CD14-positive monocyte (primary cell): ENCODE measurements at regions not wholly inside any gene's neighbourhood (a gene's known extent, or its start where the extent isn't known, plus 50 kb on each side); places are given as distances from the start of the nearest gene placed in this dataset.

Source experiments
- DNase-seq, 3 donors: peaks; one replicate each; pipeline ENCODE4 v3.0.0-alpha.2; 2011 to 2022
- H2AFZ ChIP-seq: 2 replicates; pipeline ENCODE4 v1.6.0; 2012; ENCODE audit warnings: mild to moderate bottlenecking, low read depth, low read length, inconsistent platforms; ENCODE audit not compliant: insufficient read depth, poor library complexity, severe bottlenecking
- H3K27ac ChIP-seq, 2 donors: 1 replicate in 1 of 2; 2 replicates in 1 of 2; pipeline ENCODE4 v1.5.1; 2012 to 2013; ENCODE audit warnings: low read length in 2 of 2, control low read depth in 1 of 2, inconsistent platforms in 1 of 2, low read depth in 1 of 2, mild to moderate bottlenecking in 1 of 2
- H3K27me3 ChIP-seq, 2 donors: one replicate each; pipeline versions ENCODE4 v1.6.0 to v1.6.1; 2011 to 2013; ENCODE audit warnings: low read length in 2 of 2; ENCODE audit not compliant: control insufficient read depth in 2 of 2, insufficient read depth in 2 of 2
- H3K36me3 ChIP-seq, 2 donors: replicated peaks in 1 of 2; 1 replicate in 1 of 2; 2 replicates in 1 of 2; pipeline versions ENCODE4 v1.5.1 to v1.6.1; 2012 to 2013; ENCODE audit warnings: low read length in 2 of 2, control low read depth in 1 of 2, inconsistent platforms in 1 of 2, mild to moderate bottlenecking in 1 of 2; ENCODE audit not compliant: insufficient read depth in 2 of 2, control insufficient read depth in 1 of 2
- H3K4me1 ChIP-seq, 2 donors: 1 replicate in 1 of 2; 2 replicates in 1 of 2; pipeline versions ENCODE4 v1.5.1 to v1.6.1; 2012 to 2013; ENCODE audit warnings: low read length in 2 of 2, control low read depth in 1 of 2, inconsistent platforms in 1 of 2, mild to moderate bottlenecking in 1 of 2, moderate library complexity in 1 of 2; ENCODE audit not compliant: insufficient read depth in 2 of 2, control insufficient read depth in 1 of 2
- H3K4me2 ChIP-seq: replicated peaks from 2 replicates; pipeline ENCODE3; 2012; ENCODE audit warnings: low read length, moderate library complexity, mild to moderate bottlenecking; ENCODE audit not compliant: poor library complexity, severe bottlenecking; ENCODE audit errors: extremely low read depth
- H3K4me3 ChIP-seq, 3 experiments: fragments of 200-600 bp in 1 of 3; sonication (generic) in 1 of 3; replicated peaks in 1 of 3; 1 replicate in 2 of 3; 2 replicates in 1 of 3; pipeline ENCODE4 v1.5.1; 2011 to 2013; ENCODE audit warnings: low read length in 3 of 3, mild to moderate bottlenecking in 3 of 3, control low read depth in 2 of 3, low read depth in 2 of 3, inconsistent platforms in 1 of 3, moderate library complexity in 1 of 3
- H3K79me2 ChIP-seq: 2 replicates; pipeline ENCODE4 v1.6.0; 2012; ENCODE audit warnings: mild to moderate bottlenecking, control low read depth, inconsistent platforms, low read length, moderate library complexity; ENCODE audit not compliant: insufficient read depth
- H3K9ac ChIP-seq: 2 replicates; pipeline ENCODE4 v1.6.0; 2017; ENCODE audit warnings: low read length, mild to moderate bottlenecking; ENCODE audit not compliant: insufficient read depth, poor library complexity, severe bottlenecking
- H3K9me3 ChIP-seq, 2 donors: replicated peaks in 1 of 2; 1 replicate in 1 of 2; 2 replicates in 1 of 2; pipeline versions ENCODE4 v1.5.1 to v1.6.1; 2012 to 2013; ENCODE audit warnings: low read length in 2 of 2, control low read depth in 1 of 2; ENCODE audit not compliant: control insufficient read depth in 1 of 2, insufficient read depth in 1 of 2
- H4K20me1 ChIP-seq: 2 replicates; pipeline ENCODE4 v1.6.0; 2012; ENCODE audit warnings: mild to moderate bottlenecking, low read length, control low read depth, moderate library complexity; ENCODE audit not compliant: insufficient read depth
- H3K27ac Mint-ChIP-seq, 7 donors: one replicate each; pipeline ENCODE4 v1.8.0; 2020; ENCODE audit warnings: mild to moderate bottlenecking in 7 of 7, mixed read lengths in 7 of 7, moderate library complexity in 6 of 7, inconsistent platforms in 2 of 7
- H3K27me3 Mint-ChIP-seq, 3 donors: one replicate each; pipeline ENCODE4 v1.8.0; 2021 to 2022; ENCODE audit warnings: low read depth in 3 of 3, mild to moderate bottlenecking in 3 of 3, mixed read lengths in 3 of 3, moderate library complexity in 3 of 3, inconsistent platforms in 1 of 3
- H3K36me3 Mint-ChIP-seq, 2 donors: one replicate each; pipeline ENCODE4 v1.8.0; 2020; ENCODE audit warnings: mixed read lengths in 2 of 2, inconsistent platforms in 1 of 2, mild to moderate bottlenecking in 1 of 2
- H3K4me1 Mint-ChIP-seq: one replicate; pipeline ENCODE4 v1.8.0; 2020; ENCODE audit warnings: mild to moderate bottlenecking, mixed read lengths
- H3K4me3 Mint-ChIP-seq, 2 donors: one replicate each; pipeline ENCODE4 v1.8.0; 2020; ENCODE audit warnings: mild to moderate bottlenecking in 2 of 2, mixed read lengths in 2 of 2, moderate library complexity in 1 of 2
- H3K9me3 Mint-ChIP-seq, 7 donors: one replicate each; pipeline ENCODE4 v1.8.0; 2020 to 2022; ENCODE audit warnings: mixed read lengths in 7 of 7, mild to moderate bottlenecking in 6 of 7, moderate library complexity in 6 of 7, inconsistent platforms in 2 of 7
- WGBS: methylation state at CpG from one replicate; pipeline ENCODE4 v1.1.5; 2013; ENCODE audit warnings: missing lambda C conversion rate; ENCODE audit not compliant: insufficient coverage; 5-methylcytosine and 5-hydroxymethylcytosine counted together
- intact Hi-C, 2 donors: fragments of 100-400 bp; cut with micrococcal nuclease; formaldehyde crosslinking; loops; one replicate each; pipeline versions ENCODE4 v1.15.0 to v1.15.1; 2023
- TF ChIP-seq, protein P1 (sequence below): fragments of 200-600 bp; IDR thresholded peaks from one replicate; pipeline ENCODE4 v1.8.0; 2022; ENCODE audit warnings: antibody characterized with exemption, mild to moderate bottlenecking

DNA sequence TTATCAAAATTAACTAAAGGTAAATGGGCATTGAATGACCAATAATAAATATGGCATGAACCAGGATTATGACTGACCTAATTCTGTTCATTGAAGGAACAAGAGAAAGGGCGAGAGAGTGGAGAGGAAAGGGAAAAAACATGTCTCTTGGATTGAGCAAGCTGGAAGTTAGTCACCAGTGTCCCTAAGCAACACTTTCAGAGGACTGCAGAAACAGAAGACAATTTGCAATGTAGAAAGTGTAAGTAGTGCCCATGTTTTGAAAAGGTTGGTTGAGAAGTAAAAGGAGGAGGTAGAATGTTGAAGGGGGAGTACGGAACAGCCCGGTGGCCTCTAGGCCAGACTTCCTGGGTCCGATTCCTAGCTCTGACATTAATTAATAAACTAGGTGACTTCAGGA is 94.6 kb downstream of the FAS start:
- Histone ChIP-seq H3K36me3 (no peaks in the 10 kb centered on the region), H3K4me2 (peak overlapping the region; percentile 28), H2AFZ (no peak overlapping the region), H3K27me3 (no peaks in the 10 kb centered on the region), H3K79me2 (no peaks in the 10 kb centered on the region), H3K27ac (peak overlapping the region; percentile 68 to 71), H3K9ac (no peak overlapping the region), H3K4me3 (no peak overlapping the region), H4K20me1 (no peaks in the 10 kb centered on the region), H3K4me1 (peaks cover 29 to 30% of the 10 kb centered on the region in 2 donors), H3K9me3 (no peaks in the 10 kb centered on the region)
- no peaks in the 10 kb centered on the region for H3K36me3 Mint-ChIP-seq
- no peak overlapping the region for H3K27ac Mint-ChIP-seq
- H3K9me3 Mint-ChIP-seq: peaks cover 0 to 4% (median 0%) of the 10 kb centered on the region in 7 donors
- H3K27me3 Mint-ChIP-seq: no peaks in the 10 kb centered on the region
- WGBS: 70% methylated on average over 4 of the region's 4 CpGs
- H3K4me3 Mint-ChIP-seq: no peak overlapping the region
- TF ChIP-seq, protein P1, sequence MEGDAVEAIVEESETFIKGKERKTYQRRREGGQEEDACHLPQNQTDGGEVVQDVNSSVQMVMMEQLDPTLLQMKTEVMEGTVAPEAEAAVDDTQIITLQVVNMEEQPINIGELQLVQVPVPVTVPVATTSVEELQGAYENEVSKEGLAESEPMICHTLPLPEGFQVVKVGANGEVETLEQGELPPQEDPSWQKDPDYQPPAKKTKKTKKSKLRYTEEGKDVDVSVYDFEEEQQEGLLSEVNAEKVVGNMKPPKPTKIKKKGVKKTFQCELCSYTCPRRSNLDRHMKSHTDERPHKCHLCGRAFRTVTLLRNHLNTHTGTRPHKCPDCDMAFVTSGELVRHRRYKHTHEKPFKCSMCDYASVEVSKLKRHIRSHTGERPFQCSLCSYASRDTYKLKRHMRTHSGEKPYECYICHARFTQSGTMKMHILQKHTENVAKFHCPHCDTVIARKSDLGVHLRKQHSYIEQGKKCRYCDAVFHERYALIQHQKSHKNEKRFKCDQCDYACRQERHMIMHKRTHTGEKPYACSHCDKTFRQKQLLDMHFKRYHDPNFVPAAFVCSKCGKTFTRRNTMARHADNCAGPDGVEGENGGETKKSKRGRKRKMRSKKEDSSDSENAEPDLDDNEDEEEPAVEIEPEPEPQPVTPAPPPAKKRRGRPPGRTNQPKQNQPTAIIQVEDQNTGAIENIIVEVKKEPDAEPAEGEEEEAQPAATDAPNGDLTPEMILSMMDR: no peak
- H3K4me1 Mint-ChIP-seq: peaks cover 7% of the 10 kb centered on the region
- DNase-seq: peak; percentile 68 to 85 (median 82)
- intact Hi-C loops: loop anchor here (2.0 to 10.0 kb wide), 4 partner anchors 37 to 53 kb away; no protein-coding TSS in a partner anchor

DNA sequence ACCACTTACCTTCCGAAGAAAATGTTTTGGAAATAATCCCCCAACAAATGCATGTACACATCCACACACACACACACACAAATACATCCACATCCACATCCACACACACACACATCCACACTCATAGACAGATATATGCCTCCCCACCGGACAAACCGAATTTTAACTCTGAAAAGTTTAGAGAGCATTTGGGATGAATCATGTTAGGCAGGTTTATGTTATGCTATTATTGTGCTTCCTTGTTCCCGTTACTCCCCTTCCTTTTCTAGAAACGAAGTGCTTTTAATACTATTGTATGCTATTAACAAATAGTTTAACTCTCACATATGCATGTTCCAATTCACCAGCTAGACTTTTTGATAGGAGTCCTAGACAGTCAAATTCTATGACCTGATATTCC is 91.5 kb downstream of the FAS start:
- no peaks in the 10 kb centered on the region for H4K20me1 ChIP-seq
- no peaks in the 10 kb centered on the region for H3K36me3 Mint-ChIP-seq
- intact Hi-C loops: loop anchor here in 1 of 2 donors (10.0 kb wide), 1 partner anchor 47 kb away; no protein-coding TSS in a partner anchor
- no peak overlapping the region for H3K4me3 ChIP-seq
- H2AFZ ChIP-seq: no peak overlapping the region
- H3K36me3 ChIP-seq: no peaks in the 10 kb centered on the region
- peaks cover 0 to 2% (median 0%) of the 10 kb centered on the region in 7 donors for H3K9me3 Mint-ChIP-seq
- WGBS: 100% methylated on average over 1 of the region's 5 CpGs
- H3K79me2 ChIP-seq: no peaks in the 10 kb centered on the region
- no peak overlapping the region for H3K27ac ChIP-seq
- DNase-seq: no peak
- peaks cover 11% of the 10 kb centered on the region for H3K4me1 Mint-ChIP-seq
- no peaks in the 10 kb centered on the region for H3K27me3 ChIP-seq
- no peaks in the 10 kb centered on the region for H3K9me3 ChIP-seq
- TF ChIP-seq, protein P1: no peak
- no peak overlapping the region for H3K9ac ChIP-seq
- no peak overlapping the region for H3K4me2 ChIP-seq
- H3K4me3 Mint-ChIP-seq: no peak overlapping the region
- peak overlapping the region in 1 of 7 donors; percentile 81 for H3K27ac Mint-ChIP-seq
- H3K27me3 Mint-ChIP-seq: no peaks in the 10 kb centered on the region
- peaks cover 27 to 30% of the 10 kb centered on the region in 2 donors for H3K4me1 ChIP-seq
